HuH-7 (cell line): ENCODE measurements at regions not wholly inside any gene's neighbourhood (a gene's known extent, or its start where the extent isn't known, plus 50 kb on each side); places are given as distances from the start of the nearest gene placed in this dataset.
A peak's percentile ranks its signal among the peaks of the same experiment; 100 is the strongest.

Experiments
- DNase-seq: peaks from one replicate; pipeline ENCODE4 v3.0.0; 2011; ENCODE audit warnings: low spot score

DNA sequence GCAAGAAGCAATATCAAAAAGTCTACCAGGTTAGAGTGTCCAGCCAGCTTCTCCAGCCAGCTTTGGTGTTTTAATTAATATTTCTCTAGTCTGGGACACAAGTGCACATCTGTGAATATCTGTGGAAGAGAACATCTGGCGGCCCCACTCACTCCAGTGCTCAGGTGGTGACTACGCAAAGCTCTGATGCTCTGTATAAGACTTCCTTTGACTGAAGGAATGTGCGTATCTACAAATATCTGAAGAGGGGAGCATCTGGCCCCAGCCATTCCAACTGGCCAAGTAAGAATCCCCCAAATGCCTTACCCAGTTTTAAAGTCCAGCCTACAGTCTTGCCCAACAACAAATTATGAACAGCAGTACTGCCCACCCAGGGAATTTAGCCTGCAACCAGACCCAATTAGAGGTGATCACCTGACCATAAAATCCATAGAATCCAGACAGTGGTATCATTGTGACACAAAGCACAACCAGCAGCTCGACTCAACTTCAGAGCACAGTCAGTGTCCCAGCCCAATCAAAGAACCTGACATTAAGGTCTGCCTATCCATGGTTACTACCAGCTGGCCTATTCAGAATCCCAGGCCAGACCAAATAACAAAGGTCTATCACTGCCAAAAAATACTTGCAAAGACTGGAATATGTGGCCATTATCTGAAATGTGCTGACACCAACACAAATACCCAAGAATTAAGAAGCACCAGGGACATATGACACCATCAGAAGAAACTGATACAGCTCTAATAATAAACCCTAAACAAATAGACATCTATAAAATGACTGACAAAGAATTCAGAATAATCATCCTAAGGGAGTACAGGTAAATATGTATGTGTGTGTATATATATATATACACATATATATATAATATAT is 76.1 kb upstream of the MANEA start:
- DNase-seq = no peak

DNA sequence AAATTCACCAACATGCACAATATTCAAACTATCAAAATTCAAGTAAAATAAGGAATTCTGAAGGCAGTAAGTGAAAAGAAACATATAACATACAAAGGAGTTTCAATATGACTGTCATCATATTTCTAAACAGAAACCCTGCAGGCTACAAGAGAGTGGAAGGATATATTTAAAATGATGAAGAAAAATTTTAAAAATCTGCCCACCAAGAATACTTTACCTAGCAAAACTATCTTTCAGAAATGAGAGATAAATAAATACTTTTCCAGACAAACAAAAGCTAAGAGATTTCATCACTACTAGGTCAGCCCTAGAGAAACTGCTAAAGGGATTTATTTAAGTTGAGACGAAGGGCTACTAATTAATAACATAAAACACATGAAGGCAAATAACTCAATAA is 73.8 kb upstream of the MANEA start:
- DNase-seq = no peak

DNA sequence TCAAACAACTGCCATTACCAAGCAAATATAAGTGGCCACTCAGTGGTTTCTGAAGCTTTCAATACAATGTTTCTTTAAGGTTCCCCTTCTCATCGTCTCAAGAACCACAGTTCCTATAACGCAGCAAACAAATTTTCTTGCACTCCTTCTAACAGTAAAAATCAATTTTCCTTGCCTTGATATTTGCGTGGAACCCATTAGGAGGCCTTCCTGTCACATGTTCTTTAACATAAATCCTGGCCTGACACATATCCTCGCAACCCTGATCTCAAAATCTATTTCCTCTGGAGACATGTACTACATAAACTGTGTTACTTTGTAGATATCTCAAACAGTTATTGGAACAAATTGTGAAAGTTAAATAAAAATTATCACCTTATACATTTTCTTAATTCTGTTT is 65.9 kb upstream of the MANEA start:
- no peak for DNase-seq

GRCh38 chr6:95515975-95516374 is 61.4 kb upstream of the MANEA start:
- DNase-seq = no peak

DNA sequence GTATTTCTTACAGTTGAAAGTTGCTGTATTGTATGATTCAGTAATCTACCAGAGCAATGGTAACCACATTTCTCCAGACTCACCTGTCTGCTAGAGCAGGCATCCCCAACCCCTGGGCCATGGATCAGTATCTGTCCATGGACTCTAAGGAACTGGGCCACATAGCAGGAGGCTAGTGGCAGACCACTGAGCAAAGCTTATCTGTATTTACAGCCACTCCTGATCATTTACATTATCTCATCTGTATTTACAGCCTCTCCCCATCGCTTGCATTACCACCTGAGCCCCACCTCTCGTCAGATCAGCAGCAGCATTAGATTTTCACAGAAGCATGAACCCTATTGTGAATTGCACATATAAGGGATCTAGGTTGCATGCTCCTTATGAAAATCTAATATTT is 60.3 kb upstream of the MANEA start:
- DNase-seq = no peak

DNA sequence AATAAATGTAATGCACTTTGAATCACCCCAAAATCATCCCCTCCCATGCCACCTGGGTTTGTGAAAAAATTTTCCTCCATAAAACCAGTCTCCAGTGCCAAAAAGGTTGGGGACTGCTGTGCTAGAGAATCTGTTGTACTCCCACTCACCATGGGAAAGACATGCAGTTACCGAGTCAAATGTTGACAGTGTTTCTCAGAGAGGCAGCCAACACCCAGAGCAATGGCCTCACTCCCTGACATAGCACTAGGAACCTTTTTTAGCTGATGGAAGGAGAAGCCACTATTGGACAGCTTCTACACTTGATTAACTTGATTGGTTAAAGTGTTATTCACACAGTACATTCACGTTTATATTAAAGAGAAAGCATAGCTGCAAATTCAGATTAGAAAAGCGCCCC is 59.8 kb upstream of the MANEA start:
- no peak for DNase-seq

- peak; percentile 9 for DNase-seq
These were observed 58.6 kb upstream of the MANEA start for GRCh38 chr6:95518630-95519227.

DNA sequence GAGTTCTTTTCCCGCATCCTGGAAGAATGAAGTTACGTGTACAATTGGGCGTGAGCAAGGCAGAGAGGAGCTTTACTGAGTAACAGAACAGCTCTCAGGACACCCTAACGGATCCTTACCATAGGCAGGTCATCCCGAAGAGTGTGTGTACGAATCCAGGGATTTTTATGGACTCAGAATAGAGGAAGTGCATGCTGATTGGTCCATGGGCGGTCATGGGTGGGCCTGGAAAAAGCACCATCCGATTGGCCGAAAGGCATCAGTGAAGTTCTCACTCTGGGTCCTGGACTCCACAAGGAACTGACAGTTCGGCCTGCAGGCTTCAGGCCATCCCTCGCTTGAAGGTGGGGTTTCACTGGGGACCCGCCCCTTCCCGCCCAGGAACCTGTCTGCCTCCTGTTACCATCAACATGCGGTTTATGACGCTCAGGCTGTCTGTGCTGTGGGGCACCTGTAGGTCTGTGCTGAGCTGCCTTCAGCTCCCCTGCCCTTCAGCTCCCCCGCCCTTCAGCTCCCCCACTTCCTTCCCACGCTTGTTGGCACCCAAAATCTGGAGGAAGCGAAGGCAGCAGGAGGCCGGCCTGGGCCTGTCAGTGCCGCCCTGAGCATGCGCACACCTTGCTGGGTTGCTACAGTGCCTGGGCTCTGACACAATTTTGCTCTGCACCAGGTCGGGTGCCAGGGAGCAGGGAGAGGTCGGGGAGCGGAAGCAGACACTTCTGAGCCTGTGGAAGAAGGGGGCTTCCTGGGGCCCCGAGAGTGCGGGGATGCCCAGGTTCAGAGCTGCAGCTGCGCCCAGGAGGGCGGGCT is 57.9 kb upstream of the MANEA start:
- DNase-seq = peak; percentile 54

- DNase-seq = no peak
These were observed 56.2 kb upstream of the MANEA start for GRCh38 chr6:95521181-95521580.
